Neural crest cell (in vitro differentiated cells): ENCODE measurements at regions not wholly inside any gene's neighbourhood (a gene's known extent, or its start where the extent isn't known, plus 50 kb on each side); places are given as distances from the start of the nearest gene placed in this dataset.

Source experiments
- DNase-seq: peaks from one replicate; pipeline ENCODE4 v3.0.0; 2021; ENCODE audit warnings: low read depth, mixed read lengths, low spot score
- H3K27ac Mint-ChIP-seq: one replicate; pipeline ENCODE4 v1.8.0; 2021; ENCODE audit warnings: mild to moderate bottlenecking, mixed read lengths; ENCODE audit not compliant: unreplicated experiment
- H3K27me3 Mint-ChIP-seq: 2 replicates; pipeline ENCODE4 v1.8.0; 2021; ENCODE audit warnings: low read depth, mild to moderate bottlenecking, mixed read lengths
- H3K36me3 Mint-ChIP-seq: 2 replicates; pipeline ENCODE4 v1.8.0; 2021; ENCODE audit warnings: low read depth, mild to moderate bottlenecking, mixed read lengths
- H3K4me1 Mint-ChIP-seq: 2 replicates; pipeline ENCODE4 v1.8.0; 2021; ENCODE audit warnings: mixed read lengths
- H3K4me3 Mint-ChIP-seq: one replicate; pipeline ENCODE4 v1.8.0; 2021; ENCODE audit warnings: mild to moderate bottlenecking, mixed read lengths
- H3K9me3 Mint-ChIP-seq: 2 replicates; pipeline ENCODE4 v1.8.0; 2021; ENCODE audit warnings: mixed read lengths
- TF ChIP-seq, protein P1 (sequence below): fragments of 200-600 bp; sonication (generic); conservative IDR thresholded peaks from 2 replicates; pipeline ENCODE4 v1.5.0; 2021; ENCODE audit warnings: antibody characterized with exemption, mild to moderate bottlenecking

DNA sequence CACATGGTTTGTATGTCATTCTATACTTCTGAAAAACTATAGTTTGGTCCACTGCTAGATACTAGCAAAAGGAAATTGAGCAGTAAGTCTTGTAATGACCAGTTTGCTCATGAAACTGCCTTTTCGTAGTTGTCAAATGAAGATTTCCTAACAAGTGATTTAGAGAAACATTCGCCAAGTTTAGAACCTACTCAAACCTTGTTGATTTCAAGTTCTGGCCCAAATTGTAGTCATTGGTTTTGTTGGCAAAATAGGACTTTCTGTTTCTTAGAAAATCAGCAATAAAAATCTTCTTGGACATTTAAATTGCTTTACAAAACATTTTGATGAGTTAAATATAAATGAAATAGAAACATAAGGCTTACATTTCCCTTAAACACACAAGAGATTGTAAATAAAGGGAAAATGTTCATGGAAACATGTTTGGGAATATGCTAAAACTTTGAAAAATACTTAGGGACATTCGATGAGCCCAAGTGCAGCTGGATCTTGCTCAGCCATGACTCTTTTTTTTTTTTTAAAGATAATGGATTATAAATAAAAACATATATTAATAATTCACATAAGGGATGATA lies 178.5 kb upstream of the LYPLAL1 start:
- TF ChIP-seq, protein P1, sequence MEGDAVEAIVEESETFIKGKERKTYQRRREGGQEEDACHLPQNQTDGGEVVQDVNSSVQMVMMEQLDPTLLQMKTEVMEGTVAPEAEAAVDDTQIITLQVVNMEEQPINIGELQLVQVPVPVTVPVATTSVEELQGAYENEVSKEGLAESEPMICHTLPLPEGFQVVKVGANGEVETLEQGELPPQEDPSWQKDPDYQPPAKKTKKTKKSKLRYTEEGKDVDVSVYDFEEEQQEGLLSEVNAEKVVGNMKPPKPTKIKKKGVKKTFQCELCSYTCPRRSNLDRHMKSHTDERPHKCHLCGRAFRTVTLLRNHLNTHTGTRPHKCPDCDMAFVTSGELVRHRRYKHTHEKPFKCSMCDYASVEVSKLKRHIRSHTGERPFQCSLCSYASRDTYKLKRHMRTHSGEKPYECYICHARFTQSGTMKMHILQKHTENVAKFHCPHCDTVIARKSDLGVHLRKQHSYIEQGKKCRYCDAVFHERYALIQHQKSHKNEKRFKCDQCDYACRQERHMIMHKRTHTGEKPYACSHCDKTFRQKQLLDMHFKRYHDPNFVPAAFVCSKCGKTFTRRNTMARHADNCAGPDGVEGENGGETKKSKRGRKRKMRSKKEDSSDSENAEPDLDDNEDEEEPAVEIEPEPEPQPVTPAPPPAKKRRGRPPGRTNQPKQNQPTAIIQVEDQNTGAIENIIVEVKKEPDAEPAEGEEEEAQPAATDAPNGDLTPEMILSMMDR = no peak
- Mint-ChIP-seq H3K27ac (no peak overlapping the region), H3K27me3 (no peaks in the 10 kb centered on the region), H3K9me3 (no peaks in the 10 kb centered on the region), H3K4me3 (no peak overlapping the region), H3K4me1 (no peaks in the 10 kb centered on the region), H3K36me3 (no peaks in the 10 kb centered on the region)
- DNase-seq = no peak

- no peaks in the 10 kb centered on the region for H3K27me3 Mint-ChIP-seq
- TF ChIP-seq, protein P1 = peak; percentile 28
- no peak overlapping the region for H3K4me3 Mint-ChIP-seq
Observed at GRCh38 chr1:218996362-218996761, 177.3 kb upstream of the LYPLAL1 start.

GRCh38 chr1:219000005-219000404 lies 173.7 kb upstream of the LYPLAL1 start:
- TF ChIP-seq, protein P1 = no peak
- DNase-seq = no peak
- H3K36me3 Mint-ChIP-seq = peaks cover 3% of the 10 kb centered on the region
- peaks cover 4% of the 10 kb centered on the region for H3K9me3 Mint-ChIP-seq
- H3K4me3 Mint-ChIP-seq = no peak overlapping the region
- peaks cover 4% of the 10 kb centered on the region for H3K4me1 Mint-ChIP-seq
- no peak overlapping the region for H3K27ac Mint-ChIP-seq
- H3K27me3 Mint-ChIP-seq = no peaks in the 10 kb centered on the region

More at GRCh38 chr1:218996362-218996761, 177.3 kb upstream of the LYPLAL1 start:
- H3K9me3 Mint-ChIP-seq = no peaks in the 10 kb centered on the region
- H3K4me1 Mint-ChIP-seq = peaks cover 4% of the 10 kb centered on the region
- no peak overlapping the region for H3K27ac Mint-ChIP-seq
- DNase-seq = no peak
- H3K36me3 Mint-ChIP-seq = no peaks in the 10 kb centered on the region

- Mint-ChIP-seq H3K4me3 (no peak overlapping the region), H3K27ac (no peak overlapping the region), H3K9me3 (peaks cover 10% of the 10 kb centered on the region), H3K4me1 (peaks cover 4% of the 10 kb centered on the region), H3K36me3 (peaks cover 3% of the 10 kb centered on the region), H3K27me3 (no peaks in the 10 kb centered on the region)
- no peak for DNase-seq
- TF ChIP-seq, protein P1 = no peak
Observed at GRCh38 chr1:219000631-219001030, 173.0 kb upstream of the LYPLAL1 start.

DNA sequence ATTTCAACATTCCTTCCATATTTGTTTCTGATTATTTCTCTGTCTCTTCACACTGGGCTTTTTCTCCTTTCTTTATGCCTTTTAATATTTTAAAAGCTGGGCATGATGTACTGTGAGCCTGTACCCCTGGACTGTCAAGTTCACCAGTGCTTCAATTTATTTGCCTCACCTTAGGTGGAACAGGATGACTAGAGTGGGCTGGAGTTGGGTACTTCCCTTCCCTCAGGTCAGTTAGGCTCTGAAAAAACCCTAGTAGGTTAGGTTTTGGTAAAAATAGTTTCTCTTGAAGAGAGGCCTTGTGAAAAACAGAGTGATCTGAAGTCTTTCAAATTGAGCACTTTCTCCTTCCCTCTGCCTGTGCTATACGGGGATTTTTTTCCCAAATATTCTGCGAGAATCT lies 163.0 kb upstream of the LYPLAL1 start:
- Mint-ChIP-seq H3K36me3 (no peaks in the 10 kb centered on the region), H3K4me1 (no peaks in the 10 kb centered on the region), H3K9me3 (peaks cover 2% of the 10 kb centered on the region), H3K27ac (no peak overlapping the region), H3K4me3 (no peak overlapping the region), H3K27me3 (no peaks in the 10 kb centered on the region)
- no peak for DNase-seq
- TF ChIP-seq, protein P1 = no peak

- H3K36me3 Mint-ChIP-seq = no peaks in the 10 kb centered on the region
- peaks cover 2% of the 10 kb centered on the region for H3K9me3 Mint-ChIP-seq
- no peaks in the 10 kb centered on the region for H3K4me1 Mint-ChIP-seq
- no peak overlapping the region for H3K4me3 Mint-ChIP-seq
- TF ChIP-seq, protein P1 = no peak
- no peak for DNase-seq
- H3K27me3 Mint-ChIP-seq = no peaks in the 10 kb centered on the region
- no peak overlapping the region for H3K27ac Mint-ChIP-seq
Observed at GRCh38 chr1:219020386-219020785, 153.3 kb upstream of the LYPLAL1 start.
